22Rv1 (cell line): ENCODE measurements at regions not wholly inside any gene's neighbourhood (a gene's known extent, or its start where the extent isn't known, plus 50 kb on each side); places are given as distances from the start of the nearest gene placed in this dataset.

ENCODE experiments used
- CTCF ChIP-seq: fragments of 450-650 bp; IDR thresholded peaks from 2 replicates; pipeline ENCODE4 v1.5.1; 2017; ENCODE audit warnings: mild to moderate bottlenecking
- ZFX ChIP-seq: fragments of 450-650 bp; IDR thresholded peaks from 2 replicates; pipeline ENCODE4 v1.6.1; 2017; ENCODE audit warnings: antibody characterized with exemption, borderline replicate concordance

- TF ChIP-seq CTCF = no peak
- TF ChIP-seq ZFX = no peak
Measured at GRCh38 chr16:63038397-63039106, 1002.3 kb upstream of the CDH8 start.
